Tibial artery (tissue), 4 donors: ENCODE measurements at regions not wholly inside any gene's neighbourhood (a gene's known extent, or its start where the extent isn't known, plus 50 kb on each side); places are given as distances from the start of the nearest gene placed in this dataset.

Experiments
- DNase-seq, 2 donors: peaks; one replicate each; pipeline ENCODE4 v3.0.0-alpha.2; 2019
- H3K27ac ChIP-seq, 2 donors: fragments of 200-600 bp; sonication (generic) in 1 of 2; 1 replicate in 1 of 2; 2 replicates in 1 of 2; pipeline ENCODE4 v1.5.1; 2018 to 2019; ENCODE audit warnings: mild to moderate bottlenecking in 1 of 2
- H3K27me3 ChIP-seq, 2 donors: fragments of 200-600 bp; sonication (generic) in 1 of 2; one replicate each; pipeline versions ENCODE4 v1.5.1 to v1.6.0; 2016 to 2019
- H3K36me3 ChIP-seq, 3 donors: fragments of 200-600 bp; sonication (generic) in 2 of 3; one replicate each; pipeline ENCODE4 v1.5.1; 2016 to 2019; ENCODE audit warnings: mild to moderate bottlenecking in 2 of 3
- H3K4me1 ChIP-seq, 4 donors: fragments of 200-600 bp; sonication (generic) in 2 of 4; 1 replicate in 3 of 4; 2 replicates in 1 of 4; pipeline ENCODE4 v1.5.1; 2016 to 2019
- H3K4me3 ChIP-seq, 2 donors: fragments of 200-600 bp; sonication (generic) in 1 of 2; 1 replicate in 1 of 2; 2 replicates in 1 of 2; pipeline ENCODE4 v1.5.1; 2018 to 2019; ENCODE audit warnings: mild to moderate bottlenecking in 2 of 2
- H3K9me3 ChIP-seq, 3 donors: fragments of 200-600 bp; sonication (generic) in 1 of 3; one replicate each; pipeline ENCODE4 v1.5.1; 2016 to 2019
- intact Hi-C: fragments of 100-400 bp; cut with DNase I; formaldehyde crosslinking; loops from one replicate; pipeline ENCODE4 v1.15.0; 2023; ENCODE audit warnings: low total_unique reads
- TF ChIP-seq, protein P1 (sequence below), 2 experiments: fragments of 200-600 bp in 1 of 2; fragments of 450-650 bp in 1 of 2; IDR thresholded peaks; one replicate each; pipeline ENCODE4 v1.5.1; 2017 to 2019; ENCODE audit warnings: antibody characterized with exemption in 2 of 2, mild to moderate bottlenecking in 1 of 2, moderate library complexity in 1 of 2

- no peaks in the 10 kb centered on the region for H3K36me3 ChIP-seq
- no peak overlapping the region for H3K4me3 ChIP-seq
- H3K9me3 ChIP-seq: no peaks in the 10 kb centered on the region
- H3K27me3 ChIP-seq: peaks cover 0 to 2% of the 10 kb centered on the region in 2 donors
- no peak for DNase-seq
- intact Hi-C loops: no loop called here
- TF ChIP-seq, protein P1, sequence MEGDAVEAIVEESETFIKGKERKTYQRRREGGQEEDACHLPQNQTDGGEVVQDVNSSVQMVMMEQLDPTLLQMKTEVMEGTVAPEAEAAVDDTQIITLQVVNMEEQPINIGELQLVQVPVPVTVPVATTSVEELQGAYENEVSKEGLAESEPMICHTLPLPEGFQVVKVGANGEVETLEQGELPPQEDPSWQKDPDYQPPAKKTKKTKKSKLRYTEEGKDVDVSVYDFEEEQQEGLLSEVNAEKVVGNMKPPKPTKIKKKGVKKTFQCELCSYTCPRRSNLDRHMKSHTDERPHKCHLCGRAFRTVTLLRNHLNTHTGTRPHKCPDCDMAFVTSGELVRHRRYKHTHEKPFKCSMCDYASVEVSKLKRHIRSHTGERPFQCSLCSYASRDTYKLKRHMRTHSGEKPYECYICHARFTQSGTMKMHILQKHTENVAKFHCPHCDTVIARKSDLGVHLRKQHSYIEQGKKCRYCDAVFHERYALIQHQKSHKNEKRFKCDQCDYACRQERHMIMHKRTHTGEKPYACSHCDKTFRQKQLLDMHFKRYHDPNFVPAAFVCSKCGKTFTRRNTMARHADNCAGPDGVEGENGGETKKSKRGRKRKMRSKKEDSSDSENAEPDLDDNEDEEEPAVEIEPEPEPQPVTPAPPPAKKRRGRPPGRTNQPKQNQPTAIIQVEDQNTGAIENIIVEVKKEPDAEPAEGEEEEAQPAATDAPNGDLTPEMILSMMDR (IDR thresholded peaks at IDR 0.05): no peak
- H3K4me1 ChIP-seq: no peaks in the 10 kb centered on the region
- H3K27ac ChIP-seq: no peak overlapping the region
Measured at GRCh38 chr7:26479581-26479980, 187.9 kb downstream of the SNX10 start.

DNA sequence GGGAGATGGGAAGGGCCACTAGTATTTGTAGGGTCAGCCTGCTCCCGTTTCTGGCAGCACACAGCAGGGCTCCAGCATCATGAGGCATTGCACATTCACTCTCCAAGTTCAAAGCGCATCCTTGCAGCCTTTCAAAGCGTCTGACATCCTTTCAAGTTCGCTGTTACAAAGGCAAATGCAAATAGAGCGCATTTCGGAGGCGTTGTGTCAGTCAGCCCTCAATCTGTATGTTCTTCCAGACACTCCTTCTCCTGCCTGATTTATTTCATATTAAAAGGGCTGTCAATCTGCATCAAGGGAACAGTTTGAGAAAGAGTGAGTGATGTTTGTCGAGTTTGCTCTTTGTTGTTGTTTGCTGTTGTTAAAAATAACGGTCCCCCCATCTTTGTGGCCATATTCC lies 188.5 kb downstream of the SNX10 start:
- no peak overlapping the region for H3K27ac ChIP-seq
- no peaks in the 10 kb centered on the region for H3K9me3 ChIP-seq
- intact Hi-C loops: no loop called here
- no peaks in the 10 kb centered on the region for H3K36me3 ChIP-seq
- H3K27me3 ChIP-seq: peaks cover 0 to 2% of the 10 kb centered on the region in 2 donors
- no peaks in the 10 kb centered on the region for H3K4me1 ChIP-seq
- DNase-seq: no peak
- TF ChIP-seq, protein P1 (IDR thresholded peaks at IDR 0.05): no peak
- no peak overlapping the region for H3K4me3 ChIP-seq

DNA sequence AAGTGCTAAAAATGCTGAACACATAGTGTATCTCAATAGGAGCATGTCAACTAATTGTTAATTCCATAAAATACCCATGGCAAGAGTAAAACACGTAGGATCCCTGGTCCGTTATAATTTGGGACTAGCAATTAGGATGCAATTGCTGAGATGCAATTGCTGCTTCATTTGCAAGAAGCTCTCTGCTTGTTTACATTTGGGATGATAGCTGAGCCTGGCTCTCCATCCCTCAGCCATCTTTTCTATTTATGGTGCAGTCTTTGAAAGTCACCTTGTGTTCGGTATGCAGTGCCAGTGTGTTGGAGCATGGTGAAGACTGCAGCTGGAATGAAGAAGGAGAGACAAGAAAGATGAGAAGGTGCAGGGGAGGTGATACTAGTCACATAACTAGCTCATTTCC lies 191.3 kb downstream of the SNX10 start:
- Histone ChIP-seq H3K36me3 (no peaks in the 10 kb centered on the region), H3K4me1 (no peaks in the 10 kb centered on the region), H3K27ac (no peak overlapping the region), H3K9me3 (no peaks in the 10 kb centered on the region), H3K4me3 (no peak overlapping the region), H3K27me3 (peaks cover 0 to 2% of the 10 kb centered on the region in 2 donors)
- intact Hi-C loops: no loop called here
- no peak for DNase-seq
- TF ChIP-seq, protein P1 (IDR thresholded peaks at IDR 0.05): no peak

GRCh38 chr7:26483843-26484242 lies 192.2 kb downstream of the SNX10 start:
- Histone ChIP-seq H3K27me3 (no peaks in the 10 kb centered on the region), H3K36me3 (no peaks in the 10 kb centered on the region), H3K9me3 (no peaks in the 10 kb centered on the region), H3K4me3 (no peak overlapping the region), H3K27ac (no peak overlapping the region), H3K4me1 (no peaks in the 10 kb centered on the region)
- TF ChIP-seq, protein P1 (IDR thresholded peaks at IDR 0.05): no peak
- no peak for DNase-seq
- intact Hi-C loops: no loop called here

DNA sequence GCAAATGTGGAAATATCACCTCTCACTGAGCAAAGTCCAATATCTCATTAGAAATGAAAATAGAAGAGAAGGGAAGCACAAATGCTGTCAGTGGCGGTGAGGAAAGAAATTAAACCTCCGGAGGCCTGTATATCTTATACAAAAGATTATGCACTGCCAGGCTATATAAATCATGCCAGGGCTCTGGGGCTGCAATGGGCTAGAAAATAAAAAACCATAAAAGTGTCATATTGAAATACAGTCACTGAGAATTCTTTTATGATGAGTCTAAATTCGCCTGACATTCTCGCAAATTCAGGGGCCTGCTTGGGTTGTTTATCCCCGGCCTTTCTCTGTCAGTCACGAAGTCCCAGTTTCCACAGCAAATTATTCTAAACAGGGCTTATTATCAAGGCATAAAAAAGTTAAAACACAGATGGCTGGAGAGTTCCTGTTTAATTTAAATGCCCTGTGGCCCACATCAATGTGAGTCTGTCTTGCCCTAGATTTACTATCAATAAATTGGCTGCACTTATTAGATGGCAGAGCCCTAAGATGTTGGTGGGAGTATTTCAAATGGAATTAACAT lies 193.8 kb downstream of the SNX10 start:
- DNase-seq: no peak
- Histone ChIP-seq H3K4me1 (no peaks in the 10 kb centered on the region), H3K4me3 (no peak overlapping the region), H3K9me3 (no peaks in the 10 kb centered on the region), H3K27ac (no peak overlapping the region), H3K27me3 (no peaks in the 10 kb centered on the region), H3K36me3 (no peaks in the 10 kb centered on the region)
- intact Hi-C loops: no loop called here
- TF ChIP-seq, protein P1 (IDR thresholded peaks at IDR 0.05): no peak

DNA sequence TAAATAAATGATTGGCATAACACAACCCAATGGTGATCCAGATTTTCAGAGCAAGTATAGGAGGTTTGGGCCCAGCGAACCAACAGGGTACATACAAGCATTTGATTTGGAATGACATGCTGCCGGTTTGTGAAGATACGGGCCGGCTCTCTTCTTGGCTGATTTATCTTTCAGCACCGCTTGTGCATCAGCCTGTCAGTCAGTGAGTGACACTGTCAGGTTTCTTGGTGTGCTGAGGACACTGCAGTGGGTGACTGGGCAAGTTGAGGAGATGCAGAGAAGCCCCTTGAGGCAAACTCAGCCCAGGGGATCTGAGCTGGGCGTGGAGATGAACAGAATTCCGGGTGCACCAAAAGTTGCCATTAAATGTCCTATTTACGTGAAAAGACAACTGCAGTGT lies 194.5 kb downstream of the SNX10 start:
- no peaks in the 10 kb centered on the region for H3K36me3 ChIP-seq
- no peak overlapping the region for H3K4me3 ChIP-seq
- H3K27me3 ChIP-seq: no peaks in the 10 kb centered on the region
- no peaks in the 10 kb centered on the region for H3K4me1 ChIP-seq
- intact Hi-C loops: no loop called here
- TF ChIP-seq, protein P1 (IDR thresholded peaks at IDR 0.05): no peak
- H3K9me3 ChIP-seq: no peaks in the 10 kb centered on the region
- no peak for DNase-seq
- H3K27ac ChIP-seq: no peak overlapping the region
